ENCODE measurements at regions not wholly inside any gene's neighbourhood (a gene's known extent, or its start where the extent isn't known, plus 50 kb on each side); places are given as distances from the start of the nearest gene placed in this dataset.

DNA sequence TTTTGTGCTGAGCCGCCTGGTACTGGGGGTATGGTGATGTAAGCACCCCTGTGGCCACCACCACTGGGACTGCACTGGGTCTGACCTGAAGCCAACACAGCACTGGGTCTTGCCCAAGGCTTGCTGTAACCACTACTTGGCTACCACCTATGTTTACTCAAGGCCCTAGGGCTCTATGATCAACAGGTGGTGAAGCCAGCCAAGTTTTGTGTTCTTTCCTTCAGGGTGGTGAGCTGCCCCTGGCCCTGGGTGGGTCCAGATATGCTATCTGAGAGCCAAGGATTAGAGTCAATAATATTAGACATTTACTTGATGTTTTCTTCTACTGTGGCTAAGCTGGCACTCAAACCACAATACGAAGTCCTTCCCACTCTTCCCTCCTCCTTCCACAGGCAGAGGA lies 55.1 kb upstream of the PAGE4 start:
- no peak for DNase-seq (ENCODE audit: low read depth)

DNA sequence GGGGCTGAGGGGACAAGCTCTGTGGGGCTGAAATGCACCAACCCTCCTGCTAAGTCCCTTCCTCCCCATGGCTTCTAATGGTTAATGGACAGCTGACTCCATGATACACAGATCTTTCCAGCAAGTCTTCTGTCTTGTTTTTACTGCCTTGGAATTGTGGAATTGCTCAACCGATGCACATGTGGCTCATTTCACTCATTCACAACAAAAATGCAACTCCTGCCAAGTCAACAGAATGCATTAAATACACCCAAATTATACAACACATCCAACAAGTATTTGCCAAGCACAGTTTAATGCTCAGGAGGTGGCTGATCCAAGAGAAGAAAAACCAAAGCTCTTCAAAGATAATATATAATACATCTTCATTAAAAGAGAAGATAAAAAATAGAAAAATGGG lies 61.9 kb upstream of the PAGE4 start:
- no peak for DNase-seq (ENCODE audit: low read depth)

DNA sequence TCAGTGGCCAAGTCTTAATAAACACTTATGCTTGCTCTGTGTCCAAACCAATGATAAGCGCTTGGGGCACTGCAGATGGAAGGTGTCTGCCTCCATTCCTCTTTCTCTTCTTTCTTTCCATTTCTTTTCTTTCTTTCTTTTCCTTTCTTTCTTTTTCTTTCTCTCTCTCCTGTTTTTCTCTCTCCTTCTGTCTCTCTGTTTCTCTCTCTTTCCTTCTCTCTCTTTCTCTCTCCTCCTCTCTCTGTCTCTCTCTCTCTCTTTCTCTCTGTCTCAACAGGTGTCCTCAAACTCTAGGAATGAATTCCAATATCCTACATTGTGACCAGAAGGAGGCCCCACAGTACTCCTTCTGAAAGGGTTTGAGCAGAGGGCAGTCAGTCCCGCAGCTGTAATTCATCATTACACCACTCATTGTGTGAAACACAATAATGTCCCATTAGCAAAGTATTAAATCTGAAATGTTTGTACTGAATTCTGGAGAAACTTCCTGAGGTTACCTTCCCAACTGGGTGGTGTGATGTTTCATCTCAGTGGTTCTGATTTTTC lies 66.5 kb upstream of the PAGE1 start:
- no peak for DNase-seq (ENCODE audit: low read depth)

DNA sequence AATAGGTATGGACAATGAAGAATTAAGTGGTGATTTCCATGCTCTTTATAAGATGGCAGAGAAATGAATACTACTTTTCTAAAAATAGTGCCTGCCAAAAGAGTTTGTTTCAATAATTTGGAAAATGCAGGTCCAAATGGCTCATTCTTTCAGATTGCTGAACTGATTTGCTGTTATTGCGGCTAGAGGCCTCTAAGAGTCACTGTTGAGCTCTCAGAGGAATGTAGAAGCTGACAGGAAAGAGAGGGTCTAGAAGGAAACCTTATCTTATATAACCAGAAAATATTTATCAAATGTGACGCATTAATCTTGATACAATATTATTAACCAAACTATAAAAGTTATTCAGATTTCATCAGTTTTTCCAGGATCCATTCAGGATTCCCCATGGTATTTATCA lies 65.7 kb upstream of the PAGE1 start:
- DNase-seq (ENCODE audit: low read depth), result peak; percentile 1

DNA sequence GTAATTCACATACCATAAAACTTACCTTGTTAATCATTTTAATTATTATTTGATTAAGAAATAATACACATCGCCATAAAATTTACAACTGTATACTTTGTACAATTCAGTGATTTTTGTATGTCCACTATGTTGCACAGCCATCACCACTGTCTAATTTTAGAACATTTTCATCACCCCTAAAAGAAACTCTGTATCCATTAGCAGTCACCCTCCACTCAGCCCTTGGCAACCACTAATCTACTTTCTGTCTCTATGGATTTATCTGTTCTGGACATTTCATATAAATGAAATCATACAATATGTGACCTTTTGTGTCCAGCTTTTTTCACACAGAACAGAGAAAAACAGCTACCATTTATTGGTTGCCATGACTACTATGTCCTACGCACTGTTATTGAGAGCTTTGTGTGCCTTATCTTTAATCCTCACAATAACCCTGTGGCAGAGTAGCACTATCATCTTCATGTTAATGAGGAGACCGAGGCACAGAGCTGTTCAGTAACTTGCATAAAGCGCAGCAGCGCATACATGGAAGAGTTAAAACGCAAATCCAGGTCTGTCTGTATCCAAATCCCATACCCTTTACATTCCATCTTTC lies 64.6 kb upstream of the PAGE1 start:
- no peak for DNase-seq (ENCODE audit: low read depth)

DNA sequence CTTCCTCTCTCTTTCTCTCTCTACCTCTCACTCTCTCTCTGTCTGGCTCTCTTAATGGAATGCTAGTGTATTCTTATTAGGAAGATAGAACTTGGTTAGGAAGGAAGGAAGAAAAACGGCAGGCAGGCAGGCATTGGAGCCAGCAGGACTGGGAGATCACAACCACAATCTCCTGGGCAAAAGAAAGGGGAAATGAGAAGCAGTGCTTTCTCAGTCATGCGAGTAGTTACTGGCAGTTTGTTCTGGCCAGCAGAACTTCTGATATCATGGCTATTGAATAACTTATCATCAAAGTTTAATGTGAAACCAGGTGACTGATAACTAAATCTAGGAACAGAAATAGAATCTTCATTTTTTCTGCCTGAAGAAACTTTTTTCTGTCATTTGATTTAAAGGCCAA lies 60.9 kb upstream of the PAGE1 start:
- DNase-seq (ENCODE audit: low read depth), result no peak

DNA sequence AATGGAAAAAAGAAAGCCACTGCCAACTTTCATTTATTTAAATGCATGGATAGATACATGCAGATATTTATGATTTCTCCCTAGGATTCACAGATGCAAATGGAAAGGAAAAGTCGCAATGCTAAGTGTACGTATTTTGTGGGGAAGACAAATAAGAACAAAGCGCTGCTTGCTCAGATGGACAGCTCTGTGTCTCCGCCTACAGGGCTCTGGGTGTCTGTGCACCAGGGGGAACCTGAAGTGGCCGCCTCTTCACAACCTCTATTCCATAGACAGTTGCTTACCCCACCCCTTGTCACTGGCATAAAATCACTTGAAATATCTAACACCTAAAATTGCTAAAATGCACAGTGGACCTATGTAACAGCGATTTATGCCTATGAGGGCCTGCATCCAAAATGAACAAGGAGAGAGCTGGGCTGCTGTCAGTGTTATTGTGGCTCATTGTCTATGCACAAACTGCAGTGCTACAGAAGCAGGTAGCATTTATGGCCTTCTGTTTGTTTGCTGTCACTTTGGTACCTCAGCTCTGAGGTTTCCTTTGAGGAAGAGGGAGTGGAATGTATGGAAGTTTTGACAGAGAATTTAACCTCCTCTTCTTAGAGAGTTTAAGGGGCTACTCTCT lies 58.6 kb upstream of the PAGE1 start:
- DNase-seq (ENCODE audit: low read depth), result peak; percentile 13

DNA sequence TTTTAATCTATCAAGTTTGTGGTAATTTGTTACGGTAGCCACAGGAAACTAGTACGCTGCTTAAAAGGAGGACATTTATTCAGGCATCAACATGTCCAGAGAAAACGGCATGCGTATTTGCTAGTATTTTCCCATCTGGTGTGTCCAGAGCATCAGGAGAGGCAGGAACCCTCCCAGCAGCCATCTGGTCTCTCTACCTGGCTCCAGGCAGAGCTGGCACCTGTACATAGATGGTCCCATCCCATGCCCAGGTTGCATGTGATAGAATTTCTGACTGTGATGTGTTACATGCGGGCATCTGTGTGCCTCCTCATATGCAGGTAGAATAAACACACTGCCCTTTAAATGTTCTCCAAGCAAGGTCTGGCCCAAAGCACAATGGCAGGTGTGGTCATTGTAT lies 57.9 kb upstream of the PAGE1 start:
- DNase-seq (ENCODE audit: low read depth), result no peak

DNA sequence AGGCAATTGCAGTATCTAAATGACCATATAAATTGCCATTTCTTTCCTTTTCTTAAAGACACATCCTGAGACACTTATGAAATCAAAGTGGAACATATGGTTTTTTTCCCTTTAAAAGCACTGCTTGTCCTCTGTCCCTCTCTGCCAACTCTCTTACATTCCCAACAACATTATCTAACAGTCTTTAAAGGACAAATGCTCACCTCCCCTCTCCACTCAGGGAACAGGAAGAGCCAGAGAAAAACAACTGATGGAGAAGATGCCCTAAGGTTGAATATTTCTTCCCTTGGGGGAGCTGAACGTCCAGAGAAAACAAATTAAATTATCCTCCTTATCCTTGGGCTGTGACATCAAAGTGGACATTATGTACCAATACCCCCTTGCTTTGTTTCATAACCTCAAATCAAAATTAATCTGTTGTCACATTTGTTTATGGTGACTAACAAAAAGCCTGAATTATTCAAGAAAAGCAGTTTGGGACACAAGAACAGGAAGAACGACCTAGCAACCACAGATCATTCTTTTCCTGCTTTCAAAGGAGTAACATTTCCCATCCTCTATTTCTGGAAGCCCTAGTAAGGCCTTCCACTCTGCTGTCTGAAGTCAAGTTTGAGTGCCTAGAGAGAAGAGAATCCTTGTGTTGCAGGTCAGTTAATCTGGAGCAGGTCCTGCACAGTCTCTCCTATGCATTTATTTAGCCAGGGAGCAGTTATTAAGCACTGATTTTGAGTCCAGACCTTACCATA lies 52.6 kb upstream of the PAGE1 start:
- DNase-seq (ENCODE audit: low read depth), result no peak

DNA sequence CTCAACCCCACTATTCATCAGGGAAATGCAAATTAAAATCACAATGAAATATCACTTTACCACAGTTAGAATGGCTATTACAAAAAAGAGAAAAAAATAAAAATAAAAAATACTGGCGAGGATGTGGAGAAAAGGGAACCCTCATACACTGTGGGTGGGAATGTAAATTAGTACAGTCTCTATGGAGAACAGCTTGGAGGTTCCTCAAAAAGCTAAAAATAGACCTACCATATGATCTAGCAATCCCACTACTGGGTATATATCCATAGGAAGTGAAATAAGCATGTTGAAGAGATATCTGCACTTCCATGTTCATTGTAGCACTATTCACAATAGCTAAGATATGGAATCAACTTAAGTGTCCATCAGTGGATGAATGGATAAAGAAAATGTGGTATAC lies 50.5 kb upstream of the PAGE1 start:
- DNase-seq (ENCODE audit: low read depth), result no peak

Data from renal cortical epithelial cell (primary cell).